Mucosa of descending colon (tissue), 3 donors: ENCODE measurements at regions not wholly inside any gene's neighbourhood (a gene's known extent, or its start where the extent isn't known, plus 50 kb on each side); places are given as distances from the start of the nearest gene placed in this dataset.

Experiments used
- ATAC-seq: fragments of 200-7000 bp; cut with Tn5 transposase; one replicate; pipeline ENCODE4 v1.9.1; 2020; ENCODE audit warnings: mild to moderate bottlenecking, moderate library complexity
- DNase-seq, 3 donors: peaks; one replicate each; pipeline ENCODE4 v3.0.0-alpha.2; 2020
- H3K36me3 ChIP-seq: fragments of 200-600 bp; one replicate; pipeline ENCODE4 v1.8.0; 2021; ENCODE audit warnings: low read depth, mild to moderate bottlenecking
- H3K4me1 ChIP-seq: fragments of 200-600 bp; one replicate; pipeline ENCODE4 v1.8.0; 2021; ENCODE audit warnings: low read depth, mild to moderate bottlenecking
- H3K4me3 ChIP-seq: fragments of 200-600 bp; one replicate; pipeline ENCODE4 v1.8.0; 2021; ENCODE audit warnings: mild to moderate bottlenecking
- H3K9me3 ChIP-seq: fragments of 200-600 bp; one replicate; pipeline ENCODE4 v1.8.0; 2021; ENCODE audit warnings: mild to moderate bottlenecking
- CTCF ChIP-seq: fragments of 200-600 bp; IDR thresholded peaks from one replicate; pipeline ENCODE4 v1.8.0; 2022; ENCODE audit warnings: antibody characterized with exemption, mild to moderate bottlenecking
- intact Hi-C, 2 donors: fragments of 100-400 bp; cut with DNase I in 1 of 2; cut with micrococcal nuclease in 1 of 2; formaldehyde crosslinking; loops; one replicate each; pipeline versions ENCODE4 v1.11.0 to v1.11.1; 2022; cut with DNase I, micrococcal nuclease
- donor health status: DM: no; HTN: no; CAD: no; lungs with moderate emphysema.
- donor health status: DM: no; HTN: no; CAD: no.
- donor health status: DM: no; HTN: yes; CAD: no.

GRCh38 chrX:39616098-39616729 is 481.5 kb downstream of the BCOR start:
- ATAC-seq (no peak), DNase-seq (no peak)
- Histone ChIP-seq H3K36me3 (no peaks in the 10 kb centered on the region), H3K4me1 (no peaks in the 10 kb centered on the region), H3K4me3 (no peak overlapping the region), H3K9me3 (no peaks in the 10 kb centered on the region)
- intact Hi-C loops = no loop called here
- TF ChIP-seq CTCF = no peak

GRCh38 chrX:39616731-39617130 is 481.0 kb downstream of the BCOR start:
- TF ChIP-seq CTCF = no peak
- Histone ChIP-seq H3K4me1 (no peaks in the 10 kb centered on the region), H3K9me3 (no peaks in the 10 kb centered on the region), H3K4me3 (no peak overlapping the region), H3K36me3 (no peaks in the 10 kb centered on the region)
- ATAC-seq = no peak
- intact Hi-C loops = no loop called here
- no peak for DNase-seq

- no peak overlapping the region for H3K4me3 ChIP-seq
- DNase-seq (no peak), ATAC-seq (no peak)
- TF ChIP-seq CTCF = no peak
- H3K9me3 ChIP-seq = no peaks in the 10 kb centered on the region
- no peaks in the 10 kb centered on the region for H3K4me1 ChIP-seq
- intact Hi-C loops = no loop called here
- no peaks in the 10 kb centered on the region for H3K36me3 ChIP-seq
These were observed 479.6 kb downstream of the BCOR start for GRCh38 chrX:39618178-39618577.

GRCh38 chrX:39619182-39620009 is 478.4 kb downstream of the BCOR start:
- Histone ChIP-seq H3K36me3 (no peaks in the 10 kb centered on the region), H3K4me1 (no peaks in the 10 kb centered on the region), H3K9me3 (no peaks in the 10 kb centered on the region), H3K4me3 (no peak overlapping the region)
- no peak for TF ChIP-seq CTCF
- DNase-seq = no peak
- ATAC-seq = peak; percentile 28
- intact Hi-C loops = no loop called here

GRCh38 chrX:39624166-39624565 is 473.6 kb downstream of the BCOR start:
- no peak for TF ChIP-seq CTCF

More at GRCh38 chrX:39624166-39624565, 473.6 kb downstream of the BCOR start:
- no peak for ATAC-seq
- Histone ChIP-seq H3K36me3 (no peaks in the 10 kb centered on the region), H3K9me3 (no peaks in the 10 kb centered on the region), H3K4me3 (no peak overlapping the region), H3K4me1 (no peaks in the 10 kb centered on the region)
- no peak for DNase-seq
- intact Hi-C loops = no loop called here
